ENCODE measurements at regions not wholly inside any gene's neighbourhood (a gene's known extent, or its start where the extent isn't known, plus 50 kb on each side); places are given as distances from the start of the nearest gene placed in this dataset.

DNA sequence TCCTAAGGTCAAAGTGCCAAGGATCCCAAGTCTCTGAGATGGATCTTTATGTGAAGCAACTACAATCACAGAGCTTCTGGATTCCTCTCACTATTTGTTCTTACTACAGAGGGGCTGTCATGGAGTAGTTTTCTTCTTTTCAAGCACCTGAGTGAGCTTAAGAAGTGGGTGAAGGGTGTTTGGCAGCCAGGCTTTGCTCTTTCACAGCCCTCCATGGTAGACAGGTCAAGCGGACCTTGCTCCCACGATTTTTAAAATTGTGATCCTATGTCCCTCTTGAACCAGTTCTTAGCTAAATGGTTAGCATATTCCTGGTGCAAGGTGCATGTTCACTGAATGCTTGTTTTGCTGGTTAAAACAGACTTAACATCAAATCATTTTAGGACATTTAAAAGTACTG, 332.2 kb downstream of the GADD45G start:
- TF ChIP-seq POLR2A (IDR thresholded peaks at IDR 0.05; ENCODE audit: low read depth, low read length), result no peak
- TF ChIP-seq, protein P1, sequence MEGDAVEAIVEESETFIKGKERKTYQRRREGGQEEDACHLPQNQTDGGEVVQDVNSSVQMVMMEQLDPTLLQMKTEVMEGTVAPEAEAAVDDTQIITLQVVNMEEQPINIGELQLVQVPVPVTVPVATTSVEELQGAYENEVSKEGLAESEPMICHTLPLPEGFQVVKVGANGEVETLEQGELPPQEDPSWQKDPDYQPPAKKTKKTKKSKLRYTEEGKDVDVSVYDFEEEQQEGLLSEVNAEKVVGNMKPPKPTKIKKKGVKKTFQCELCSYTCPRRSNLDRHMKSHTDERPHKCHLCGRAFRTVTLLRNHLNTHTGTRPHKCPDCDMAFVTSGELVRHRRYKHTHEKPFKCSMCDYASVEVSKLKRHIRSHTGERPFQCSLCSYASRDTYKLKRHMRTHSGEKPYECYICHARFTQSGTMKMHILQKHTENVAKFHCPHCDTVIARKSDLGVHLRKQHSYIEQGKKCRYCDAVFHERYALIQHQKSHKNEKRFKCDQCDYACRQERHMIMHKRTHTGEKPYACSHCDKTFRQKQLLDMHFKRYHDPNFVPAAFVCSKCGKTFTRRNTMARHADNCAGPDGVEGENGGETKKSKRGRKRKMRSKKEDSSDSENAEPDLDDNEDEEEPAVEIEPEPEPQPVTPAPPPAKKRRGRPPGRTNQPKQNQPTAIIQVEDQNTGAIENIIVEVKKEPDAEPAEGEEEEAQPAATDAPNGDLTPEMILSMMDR (IDR thresholded peaks at IDR 0.05 in 2 of 3, conservative IDR thresholded peaks at IDR 0.05 in 1 of 3; ENCODE audit: control insufficient read depth in 2 of 3, extremely low read depth in 1 of 3, insufficient read depth in 1 of 3, low read depth in 3 of 3, low read length in 3 of 3), result no peak
- no peak for TF ChIP-seq MXI1 (IDR thresholded peaks at IDR 0.05; ENCODE audit: low read depth, low read length)
- TF ChIP-seq, protein P2, sequence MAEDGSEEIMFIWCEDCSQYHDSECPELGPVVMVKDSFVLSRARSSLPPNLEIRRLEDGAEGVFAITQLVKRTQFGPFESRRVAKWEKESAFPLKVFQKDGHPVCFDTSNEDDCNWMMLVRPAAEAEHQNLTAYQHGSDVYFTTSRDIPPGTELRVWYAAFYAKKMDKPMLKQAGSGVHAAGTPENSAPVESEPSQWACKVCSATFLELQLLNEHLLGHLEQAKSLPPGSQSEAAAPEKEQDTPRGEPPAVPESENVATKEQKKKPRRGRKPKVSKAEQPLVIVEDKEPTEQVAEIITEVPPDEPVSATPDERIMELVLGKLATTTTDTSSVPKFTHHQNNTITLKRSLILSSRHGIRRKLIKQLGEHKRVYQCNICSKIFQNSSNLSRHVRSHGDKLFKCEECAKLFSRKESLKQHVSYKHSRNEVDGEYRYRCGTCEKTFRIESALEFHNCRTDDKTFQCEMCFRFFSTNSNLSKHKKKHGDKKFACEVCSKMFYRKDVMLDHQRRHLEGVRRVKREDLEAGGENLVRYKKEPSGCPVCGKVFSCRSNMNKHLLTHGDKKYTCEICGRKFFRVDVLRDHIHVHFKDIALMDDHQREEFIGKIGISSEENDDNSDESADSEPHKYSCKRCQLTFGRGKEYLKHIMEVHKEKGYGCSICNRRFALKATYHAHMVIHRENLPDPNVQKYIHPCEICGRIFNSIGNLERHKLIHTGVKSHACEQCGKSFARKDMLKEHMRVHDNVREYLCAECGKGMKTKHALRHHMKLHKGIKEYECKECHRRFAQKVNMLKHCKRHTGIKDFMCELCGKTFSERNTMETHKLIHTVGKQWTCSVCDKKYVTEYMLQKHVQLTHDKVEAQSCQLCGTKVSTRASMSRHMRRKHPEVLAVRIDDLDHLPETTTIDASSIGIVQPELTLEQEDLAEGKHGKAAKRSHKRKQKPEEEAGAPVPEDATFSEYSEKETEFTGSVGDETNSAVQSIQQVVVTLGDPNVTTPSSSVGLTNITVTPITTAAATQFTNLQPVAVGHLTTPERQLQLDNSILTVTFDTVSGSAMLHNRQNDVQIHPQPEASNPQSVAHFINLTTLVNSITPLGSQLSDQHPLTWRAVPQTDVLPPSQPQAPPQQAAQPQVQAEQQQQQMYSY (CRISPR knock-in tag; IDR thresholded peaks at IDR 0.05), result no peak
- TF ChIP-seq NR2C1 (IDR thresholded peaks at IDR 0.05), result no peak
- no peak for TF ChIP-seq EZH2 (IDR thresholded peaks at IDR 0.05; ENCODE audit: borderline replicate concordance, control insufficient read depth, low read depth, low read length)
- TF ChIP-seq, protein P3, sequence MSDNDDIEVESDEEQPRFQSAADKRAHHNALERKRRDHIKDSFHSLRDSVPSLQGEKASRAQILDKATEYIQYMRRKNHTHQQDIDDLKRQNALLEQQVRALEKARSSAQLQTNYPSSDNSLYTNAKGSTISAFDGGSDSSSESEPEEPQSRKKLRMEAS (IDR thresholded peaks at IDR 0.05; ENCODE audit: low read depth, low read length), result no peak
- no peak for TF ChIP-seq ZNF274 (IDR thresholded peaks at IDR 0.05; ENCODE audit: insufficient read depth, insufficient read length)
